Stomach (tissue), 8 donors: ENCODE measurements at regions not wholly inside any gene's neighbourhood (a gene's known extent, or its start where the extent isn't known, plus 50 kb on each side); places are given as distances from the start of the nearest gene placed in this dataset.
A peak's percentile ranks its signal among the peaks of the same experiment; 100 is the strongest.

Experiments
- DNase-seq, 2 donors: peaks; one replicate each; pipeline versions ENCODE4 v3.0.0 to v3.0.0-alpha.2; 2013 to 2019
- H3K27ac ChIP-seq, 5 donors: fragments of 200-600 bp in 4 of 5; sonication (generic) in 4 of 5; one replicate each; pipeline ENCODE4 v1.5.1; 2013 to 2019; ENCODE audit warnings: mild to moderate bottlenecking in 1 of 5, moderate library complexity in 1 of 5
- H3K27me3 ChIP-seq, 3 donors: fragments of 200-600 bp; sonication (generic); one replicate each; pipeline ENCODE4 v1.5.1; 2017 to 2019; ENCODE audit warnings: mixed run types in 1 of 3
- H3K36me3 ChIP-seq, 4 donors: fragments of 200-600 bp; sonication (generic); 1 replicate in 3 of 4; 2 replicates in 1 of 4; pipeline ENCODE4 v1.5.1; 2016 to 2019
- H3K4me1 ChIP-seq, 4 donors: fragments of 200-600 bp; sonication (generic); one replicate each; pipeline ENCODE4 v1.5.1; 2016 to 2019
- H3K4me3 ChIP-seq, 4 donors: fragments of 200-600 bp; sonication (generic) in 3 of 4; one replicate each; pipeline ENCODE4 v1.5.1; 2016 to 2019; ENCODE audit warnings: mild to moderate bottlenecking in 1 of 4
- H3K9me3 ChIP-seq, 4 donors: fragments of 200-600 bp; sonication (generic); one replicate each; pipeline ENCODE4 v1.5.1; 2016 to 2019
- EP300 ChIP-seq: sonication (generic); formaldehyde crosslinking; IDR thresholded peaks from one replicate; pipeline ENCODE4 v1.6.1; 2017; ENCODE audit warnings: antibody characterized with exemption
- POLR2A ChIP-seq, 4 donors: fragments of 450-650 bp; IDR thresholded peaks; one replicate each; pipeline ENCODE4 v1.6.1; 2016; ENCODE audit warnings: antibody characterized with exemption in 4 of 4, control low read depth in 2 of 4, mild to moderate bottlenecking in 1 of 4, moderate library complexity in 1 of 4
- POLR2AphosphoS5 ChIP-seq, 3 donors: sonication (generic); formaldehyde crosslinking; IDR thresholded peaks; one replicate each; pipeline ENCODE4 v1.6.1; 2016; ENCODE audit warnings: antibody characterized with exemption in 3 of 3
- WGBS, 5 donors: extraction: QIAGEN DNeasy Blood & Tissue Kit in 3 of 5; methylation state at CpG; one replicate each; pipeline versions ENCODE4 v1.1.5 to v1.1.7; 2013 to 2018; 5-methylcytosine and 5-hydroxymethylcytosine counted together
- intact Hi-C: fragments of 100-400 bp; cut with DNase I; formaldehyde crosslinking; loops from one replicate; pipeline ENCODE4 v1.15.1; 2023; ENCODE audit warnings: low total_unique reads
- TF ChIP-seq, protein P1 (sequence below), 7 experiments: fragments of 450-650 bp in 4 of 7; fragments of 200-600 bp in 3 of 7; sonication (generic) in 3 of 7; IDR thresholded peaks; one replicate each; pipeline ENCODE4 v1.5.1; 2016 to 2019; ENCODE audit warnings: antibody characterized with exemption in 7 of 7, control low read depth in 2 of 7, mild to moderate bottlenecking in 1 of 7
- donor health status: healthy with polysubstance abuse.
- donor health status: Bipolar disorder and iron deficiency.
- donor health status: healthy.

DNA sequence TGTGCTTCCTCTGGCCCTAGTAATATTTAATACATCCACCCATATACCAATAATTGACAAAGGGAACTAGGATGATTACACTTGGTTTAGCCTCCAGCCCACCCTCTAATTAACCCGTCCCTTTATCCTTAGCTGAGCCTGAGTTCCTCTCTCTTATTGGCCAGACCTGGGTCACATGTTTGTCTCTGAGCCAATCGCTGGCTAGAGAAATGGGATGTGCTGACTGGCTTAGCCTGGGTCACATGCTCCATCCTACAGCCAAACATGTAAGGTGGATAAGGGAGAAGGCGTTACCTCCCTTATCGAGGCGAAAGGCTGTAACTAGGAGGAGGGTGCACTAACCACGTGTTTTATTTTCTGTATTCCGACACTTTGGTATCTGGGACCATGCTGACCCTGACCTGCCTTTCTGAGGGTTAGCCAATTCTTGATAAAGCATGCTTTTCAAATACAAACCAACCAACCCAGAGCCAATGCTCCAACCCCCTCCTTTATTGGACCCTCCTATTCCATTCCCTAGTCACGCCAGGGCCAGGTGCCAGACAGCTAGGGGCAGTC lies 262.7 kb downstream of the PREX1 start:
- Histone ChIP-seq H3K27me3 (peaks cover 0 to 12% (median 0%) of the 10 kb centered on the region in 3 donors), H3K27ac (no peak overlapping the region), H3K36me3 (no peaks in the 10 kb centered on the region), H3K9me3 (peaks cover 0 to 9% (median 6%) of the 10 kb centered on the region in 4 donors), H3K4me1 (no peaks in the 10 kb centered on the region), H3K4me3 (no peak overlapping the region)
- TF ChIP-seq POLR2A (IDR thresholded peaks at IDR 0.05), result no peak
- TF ChIP-seq, protein P1, sequence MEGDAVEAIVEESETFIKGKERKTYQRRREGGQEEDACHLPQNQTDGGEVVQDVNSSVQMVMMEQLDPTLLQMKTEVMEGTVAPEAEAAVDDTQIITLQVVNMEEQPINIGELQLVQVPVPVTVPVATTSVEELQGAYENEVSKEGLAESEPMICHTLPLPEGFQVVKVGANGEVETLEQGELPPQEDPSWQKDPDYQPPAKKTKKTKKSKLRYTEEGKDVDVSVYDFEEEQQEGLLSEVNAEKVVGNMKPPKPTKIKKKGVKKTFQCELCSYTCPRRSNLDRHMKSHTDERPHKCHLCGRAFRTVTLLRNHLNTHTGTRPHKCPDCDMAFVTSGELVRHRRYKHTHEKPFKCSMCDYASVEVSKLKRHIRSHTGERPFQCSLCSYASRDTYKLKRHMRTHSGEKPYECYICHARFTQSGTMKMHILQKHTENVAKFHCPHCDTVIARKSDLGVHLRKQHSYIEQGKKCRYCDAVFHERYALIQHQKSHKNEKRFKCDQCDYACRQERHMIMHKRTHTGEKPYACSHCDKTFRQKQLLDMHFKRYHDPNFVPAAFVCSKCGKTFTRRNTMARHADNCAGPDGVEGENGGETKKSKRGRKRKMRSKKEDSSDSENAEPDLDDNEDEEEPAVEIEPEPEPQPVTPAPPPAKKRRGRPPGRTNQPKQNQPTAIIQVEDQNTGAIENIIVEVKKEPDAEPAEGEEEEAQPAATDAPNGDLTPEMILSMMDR (IDR thresholded peaks at IDR 0.05), result no peak
- TF ChIP-seq POLR2AphosphoS5 (IDR thresholded peaks at IDR 0.05), result peak in 1 of 3 donors; percentile 21
- TF ChIP-seq EP300, result no peak
- intact Hi-C loops, result no loop called here
- peak; percentile 35 to 68 for DNase-seq
- WGBS, 5 donors, result 32 to 64% (median 51%) methylated on average over 8 of the region's 8 CpGs

DNA sequence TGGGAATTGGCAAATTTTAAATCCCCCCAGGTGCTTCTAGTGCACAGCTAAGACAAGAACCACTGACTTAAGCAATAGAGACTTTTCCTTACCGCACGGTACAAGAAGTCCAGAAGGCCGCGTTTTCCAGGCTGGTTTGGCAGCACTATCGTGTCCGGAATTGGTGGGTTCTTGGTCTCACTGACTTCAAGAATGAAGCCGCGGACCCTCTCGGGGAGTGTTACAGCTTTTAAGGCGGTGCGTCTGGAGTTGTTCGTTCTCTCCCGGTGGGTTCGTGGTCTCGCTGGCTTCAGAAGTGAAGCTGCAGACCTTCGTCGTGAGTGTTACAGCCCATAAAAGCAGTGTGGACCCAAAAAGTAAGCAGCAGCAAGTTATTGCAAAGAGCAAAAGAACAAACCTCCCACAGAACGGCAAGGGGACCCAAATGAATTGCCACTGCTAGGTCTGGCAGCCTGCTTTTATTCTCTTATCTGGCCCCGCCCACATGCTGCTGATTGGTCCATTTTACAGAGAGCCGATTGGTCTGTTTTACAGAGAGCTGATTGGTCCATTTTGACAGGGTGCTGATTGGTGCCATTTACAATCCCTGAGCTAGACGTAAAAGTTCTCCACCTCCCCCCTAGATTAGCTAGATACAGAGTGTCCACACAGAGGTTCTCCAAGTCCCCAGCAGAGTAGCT lies 264.5 kb downstream of the PREX1 start:
- intact Hi-C loops, result no loop called here
- H3K4me3 ChIP-seq, result no peak overlapping the region
- peaks cover 0 to 9% (median 6%) of the 10 kb centered on the region in 4 donors for H3K9me3 ChIP-seq
- no peak overlapping the region for H3K27ac ChIP-seq
- WGBS, 5 donors, result 93 to 96% (median 95%) methylated on average over 21 of the region's 21 CpGs
- peaks cover 0 to 12% (median 0%) of the 10 kb centered on the region in 3 donors for H3K27me3 ChIP-seq
- no peaks in the 10 kb centered on the region for H3K36me3 ChIP-seq
- TF ChIP-seq POLR2A (IDR thresholded peaks at IDR 0.05) (no peak), POLR2AphosphoS5 (IDR thresholded peaks at IDR 0.05) (no peak), EP300 (no peak)
- TF ChIP-seq, protein P1 (IDR thresholded peaks at IDR 0.05), result no peak
- no peak for DNase-seq
- no peaks in the 10 kb centered on the region for H3K4me1 ChIP-seq

- no peaks in the 10 kb centered on the region for H3K36me3 ChIP-seq
- H3K4me3 ChIP-seq, result no peak overlapping the region
- H3K27ac ChIP-seq, result no peak overlapping the region
- H3K27me3 ChIP-seq, result peaks cover 0 to 12% (median 0%) of the 10 kb centered on the region in 3 donors
- DNase-seq, result no peak
- peaks cover 0 to 9% (median 6%) of the 10 kb centered on the region in 4 donors for H3K9me3 ChIP-seq
- no peaks in the 10 kb centered on the region for H3K4me1 ChIP-seq
- TF ChIP-seq EP300, result no peak
- TF ChIP-seq, protein P1 (IDR thresholded peaks at IDR 0.05), result no peak
- TF ChIP-seq POLR2A (IDR thresholded peaks at IDR 0.05), result no peak
- TF ChIP-seq POLR2AphosphoS5 (IDR thresholded peaks at IDR 0.05), result no peak
- intact Hi-C loops, result no loop called here
- 62 to 79% (median 75%) methylated on average over 5 of the region's 5 CpGs for WGBS, 5 donors
Observed at GRCh38 chr20:48562586-48563116, 265.1 kb downstream of the PREX1 start.

DNA sequence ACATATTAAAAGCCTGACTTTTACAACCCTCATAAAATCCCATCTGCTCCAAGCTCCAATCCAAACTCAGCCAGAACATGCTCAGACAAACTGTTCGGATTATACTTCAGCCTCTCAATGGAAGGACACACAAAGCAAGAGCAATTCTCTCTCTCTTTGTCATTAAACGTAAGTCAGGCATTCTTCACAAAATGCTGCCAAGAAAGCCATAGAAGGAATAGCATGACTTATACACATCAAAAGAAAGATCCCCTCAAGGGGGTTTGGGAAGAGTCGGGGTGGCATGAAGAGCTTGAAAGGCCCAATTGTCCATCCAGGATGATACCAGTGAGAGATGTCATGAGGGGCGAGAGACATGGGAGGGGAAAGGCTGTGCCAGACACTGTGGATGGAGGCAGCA lies 268.9 kb downstream of the PREX1 start:
- H3K27me3 ChIP-seq, result peaks cover 0 to under 1% (median 0%) of the 10 kb centered on the region in 3 donors
- H3K4me3 ChIP-seq, result no peak overlapping the region
- H3K36me3 ChIP-seq, result no peaks in the 10 kb centered on the region
- H3K9me3 ChIP-seq, result peaks cover 0 to 3% (median under 1%) of the 10 kb centered on the region in 4 donors
- 71 to 91% (median 85%) methylated on average over 4 of the region's 4 CpGs for WGBS, 5 donors
- H3K4me1 ChIP-seq, result no peaks in the 10 kb centered on the region
- TF ChIP-seq POLR2A (IDR thresholded peaks at IDR 0.05) (no peak), EP300 (no peak), POLR2AphosphoS5 (IDR thresholded peaks at IDR 0.05) (no peak)
- TF ChIP-seq, protein P1 (IDR thresholded peaks at IDR 0.05), result no peak
- intact Hi-C loops, result no loop called here
- no peak overlapping the region for H3K27ac ChIP-seq
- DNase-seq, result no peak
